ENCODE measurements at regions not wholly inside any gene's neighbourhood (a gene's known extent, or its start where the extent isn't known, plus 50 kb on each side); places are given as distances from the start of the nearest gene placed in this dataset.

DNA sequence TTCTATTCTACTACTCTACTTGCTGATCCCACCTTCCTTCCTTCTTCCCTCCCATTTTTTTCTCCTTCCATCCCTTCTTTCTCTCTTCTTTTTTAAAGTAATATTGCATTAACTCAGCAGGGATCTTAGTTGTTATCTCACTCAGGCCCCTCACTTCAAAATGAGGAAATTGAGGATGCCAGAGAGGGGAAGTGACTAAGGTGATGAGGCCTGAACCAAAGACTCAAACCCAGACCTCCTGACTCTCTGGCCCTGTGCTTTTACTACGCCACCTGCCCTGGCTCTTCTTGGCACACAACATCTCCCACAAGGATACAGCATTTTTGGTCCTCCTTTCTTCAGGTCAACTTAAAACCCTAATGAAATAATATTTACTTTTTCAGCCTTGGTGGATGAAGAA, 151.7 kb upstream of the ZNF648 start:
- DNase-seq (ENCODE audit: extremely low spot score, unreplicated experiment), result no peak
- no peak for TF ChIP-seq CTCF (conservative IDR thresholded peaks at IDR 0.05)
- H3K4me1 Mint-ChIP-seq (ENCODE audit: unreplicated experiment), result peaks cover 22% of the 10 kb centered on the region
- H3K27ac Mint-ChIP-seq, result no peak overlapping the region
- no peaks in the 10 kb centered on the region for H3K27me3 Mint-ChIP-seq
- H3K4me3 Mint-ChIP-seq, result no peak overlapping the region
- peaks cover 5% of the 10 kb centered on the region for H3K9me3 Mint-ChIP-seq
- H3K36me3 Mint-ChIP-seq, result no peaks in the 10 kb centered on the region

DNA sequence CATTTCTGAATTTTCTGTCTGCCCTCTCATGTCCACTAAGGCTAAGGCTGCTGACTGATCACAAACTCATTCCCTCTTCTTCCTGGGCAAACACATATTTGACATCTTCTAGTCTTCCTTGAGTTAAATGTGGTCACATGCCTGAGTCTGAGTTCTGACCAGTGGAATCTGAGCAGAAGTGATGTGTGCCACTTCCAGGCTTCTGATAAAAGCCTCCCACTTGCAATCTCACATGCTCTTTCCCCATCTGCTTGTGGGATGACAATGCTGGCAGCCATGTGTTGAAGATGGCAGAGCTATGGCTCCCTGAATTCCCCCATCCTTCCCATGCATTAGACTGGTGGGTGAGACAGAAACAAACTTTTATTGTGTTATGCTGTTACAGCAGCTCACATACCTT, 149.9 kb upstream of the ZNF648 start:
- TF ChIP-seq CTCF (conservative IDR thresholded peaks at IDR 0.05), result no peak
- Mint-ChIP-seq H3K36me3 (no peaks in the 10 kb centered on the region), H3K9me3 (peaks cover 5% of the 10 kb centered on the region), H3K4me3 (no peak overlapping the region), H3K27me3 (no peaks in the 10 kb centered on the region), H3K4me1 (ENCODE audit: unreplicated experiment) (peaks cover 16% of the 10 kb centered on the region), H3K27ac (no peak overlapping the region)
- DNase-seq (ENCODE audit: extremely low spot score, unreplicated experiment), result no peak

DNA sequence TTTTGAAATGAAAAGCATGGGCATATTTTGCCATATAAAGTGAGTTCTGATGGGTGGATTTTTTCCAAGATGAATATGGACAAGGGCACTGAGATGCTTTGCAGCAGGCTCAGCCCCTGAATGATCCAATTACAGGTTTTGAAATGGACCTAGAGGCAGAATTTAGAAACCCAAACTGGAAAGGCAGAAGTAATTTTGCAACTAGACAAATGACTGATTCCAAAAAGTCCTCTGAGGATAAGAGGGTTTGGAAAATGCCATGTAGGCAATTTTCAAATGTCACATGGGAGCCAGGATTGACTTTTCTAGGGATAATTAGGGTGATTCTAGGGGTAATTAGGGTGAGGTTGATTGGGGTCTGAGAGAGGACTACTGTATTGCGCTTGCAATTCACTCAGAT, 148.9 kb upstream of the ZNF648 start:
- no peak for DNase-seq (ENCODE audit: extremely low spot score, unreplicated experiment)
- no peaks in the 10 kb centered on the region for H3K27me3 Mint-ChIP-seq
- H3K27ac Mint-ChIP-seq, result no peak overlapping the region
- H3K36me3 Mint-ChIP-seq, result no peaks in the 10 kb centered on the region
- no peak for TF ChIP-seq CTCF (conservative IDR thresholded peaks at IDR 0.05)
- peaks cover 5% of the 10 kb centered on the region for H3K9me3 Mint-ChIP-seq
- H3K4me3 Mint-ChIP-seq, result no peak overlapping the region
- H3K4me1 Mint-ChIP-seq (ENCODE audit: unreplicated experiment), result peaks cover 16% of the 10 kb centered on the region

GRCh38 chr1:182207300-182207699, 145.8 kb upstream of the ZNF648 start:
- no peaks in the 10 kb centered on the region for H3K27me3 Mint-ChIP-seq
- TF ChIP-seq CTCF (conservative IDR thresholded peaks at IDR 0.05), result no peak
- H3K9me3 Mint-ChIP-seq, result no peaks in the 10 kb centered on the region
- H3K27ac Mint-ChIP-seq, result no peak overlapping the region
- DNase-seq (ENCODE audit: extremely low spot score, unreplicated experiment), result no peak
- H3K4me1 Mint-ChIP-seq (ENCODE audit: unreplicated experiment), result peaks cover 9% of the 10 kb centered on the region
- H3K36me3 Mint-ChIP-seq, result no peaks in the 10 kb centered on the region
- H3K4me3 Mint-ChIP-seq, result no peak overlapping the region

DNA sequence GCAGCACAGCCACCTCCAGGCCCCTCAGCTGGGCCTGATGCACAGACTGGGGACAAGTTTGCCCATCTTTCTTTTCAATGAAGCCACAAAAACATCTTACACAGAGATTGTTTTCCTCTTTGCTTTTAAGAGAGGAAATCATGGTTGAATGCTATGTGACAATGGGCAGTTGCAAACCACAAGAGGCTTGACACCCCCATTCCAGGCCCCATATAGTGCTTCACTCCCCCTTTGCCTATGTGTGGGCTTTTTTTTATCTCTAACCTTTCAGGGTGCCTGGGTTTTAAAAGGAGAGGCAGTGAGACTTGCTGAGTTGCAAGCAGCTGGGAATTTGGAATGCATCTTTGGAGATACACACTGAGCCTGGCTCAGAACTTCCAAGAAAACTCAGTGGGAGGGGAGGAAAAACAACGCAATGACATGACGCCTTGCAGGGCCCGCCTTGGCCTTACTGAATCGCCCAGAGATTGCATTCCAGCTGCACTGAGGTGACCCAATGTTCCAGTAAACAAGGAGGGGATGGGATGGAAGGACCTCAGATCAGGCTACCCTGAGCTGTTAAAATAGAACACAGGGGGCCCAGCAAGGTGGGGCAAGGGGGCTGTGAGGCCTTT, 145.2 kb upstream of the ZNF648 start:
- no peak for TF ChIP-seq CTCF (conservative IDR thresholded peaks at IDR 0.05)
- H3K4me3 Mint-ChIP-seq, result no peak overlapping the region
- no peaks in the 10 kb centered on the region for H3K9me3 Mint-ChIP-seq
- H3K4me1 Mint-ChIP-seq (ENCODE audit: unreplicated experiment), result peaks cover 9% of the 10 kb centered on the region
- DNase-seq (ENCODE audit: extremely low spot score, unreplicated experiment), result no peak
- no peaks in the 10 kb centered on the region for H3K36me3 Mint-ChIP-seq
- no peaks in the 10 kb centered on the region for H3K27me3 Mint-ChIP-seq
- H3K27ac Mint-ChIP-seq, result no peak overlapping the region
